DOHH2 (cell line): ENCODE measurements at regions not wholly inside any gene's neighbourhood (a gene's known extent, or its start where the extent isn't known, plus 50 kb on each side); places are given as distances from the start of the nearest gene placed in this dataset.

Experiments
- H3F3A ChIP-seq: fragments of 200-600 bp; sonication (generic), shearing (Covaris generic); 2 replicates; pipeline ENCODE4 v1.6.0; 2016; ENCODE audit warnings: antibody characterized with exemption, mild to moderate bottlenecking; ENCODE audit not compliant: control insufficient read depth, insufficient read depth
- H3K27ac ChIP-seq: fragments of 200-600 bp; sonication (generic); 2 replicates; pipeline ENCODE4 v1.5.1; 2014; ENCODE audit warnings: low read depth, mild to moderate bottlenecking, low read length, moderate library complexity
- H3K27me3 ChIP-seq: fragments of 200-600 bp; sonication (generic); 2 replicates; pipeline ENCODE4 v1.6.1; 2014; ENCODE audit warnings: mild to moderate bottlenecking, low read length, mixed read lengths; ENCODE audit not compliant: control insufficient read depth
- H3K36me3 ChIP-seq: fragments of 200-600 bp; sonication (generic); 2 replicates; pipeline ENCODE4 v1.6.1; 2014; ENCODE audit warnings: mild to moderate bottlenecking, low read length, moderate library complexity, mixed read lengths; ENCODE audit not compliant: control insufficient read depth
- H3K4me1 ChIP-seq: fragments of 200-600 bp; sonication (generic); 2 replicates; pipeline ENCODE4 v1.6.1; 2014; ENCODE audit warnings: mild to moderate bottlenecking, low read length, mixed read lengths; ENCODE audit not compliant: control insufficient read depth
- H3K4me2 ChIP-seq: fragments of 200-600 bp; sonication (generic); 2 replicates; pipeline ENCODE4 v1.6.0; 2014; ENCODE audit warnings: mild to moderate bottlenecking, low read length, moderate library complexity
- H3K4me3 ChIP-seq: fragments of 200-600 bp; sonication (generic); 2 replicates; pipeline ENCODE4 v1.5.1; 2014; ENCODE audit warnings: mild to moderate bottlenecking, low read length, mixed read lengths
- H3K79me2 ChIP-seq: fragments of 200-600 bp; sonication (generic); 2 replicates; pipeline ENCODE4 v1.6.1; 2014; ENCODE audit warnings: mild to moderate bottlenecking, low read length, mixed read lengths; ENCODE audit not compliant: control insufficient read depth
- H3K9me2 ChIP-seq: fragments of 200-600 bp; sonication (generic); replicated peaks from 2 replicates; pipeline ENCODE4 v1.6.1; 2014; ENCODE audit warnings: mild to moderate bottlenecking, low read length, mixed read lengths; ENCODE audit not compliant: control insufficient read depth
- H3K9me3 ChIP-seq: fragments of 200-600 bp; sonication (generic); 2 replicates; pipeline ENCODE4 v1.6.1; 2014; ENCODE audit warnings: antibody characterized with exemption, low read length, mixed read lengths; ENCODE audit not compliant: control insufficient read depth, insufficient read depth
- H4K20me1 ChIP-seq: fragments of 200-600 bp; sonication (generic); 2 replicates; pipeline ENCODE4 v1.6.0; 2014; ENCODE audit warnings: low read depth, mild to moderate bottlenecking, antibody characterized with exemption, low read length, moderate library complexity; ENCODE audit not compliant: control insufficient read depth, insufficient read depth
- EZH2phosphoT487 ChIP-seq: fragments of 200-600 bp; sonication (generic); IDR thresholded peaks from 2 replicates; pipeline ENCODE4 v1.6.1; 2017; ENCODE audit warnings: borderline replicate concordance, mild to moderate bottlenecking, antibody characterized with exemption, low read length, moderate library complexity, mixed read lengths
- TF ChIP-seq, protein P1 (sequence below): fragments of 200-600 bp; sonication (generic); IDR thresholded peaks from one replicate; pipeline ENCODE4 v1.5.1; 2014; ENCODE audit warnings: antibody characterized with exemption, mild to moderate bottlenecking, low read depth, low read length; ENCODE audit not compliant: poor library complexity, severe bottlenecking

- Histone ChIP-seq H3K4me3 (no peak overlapping the region), H3K27me3 (no peaks in the 10 kb centered on the region), H3K4me2 (no peak overlapping the region), H3K9me3 (peaks cover 7% of the 10 kb centered on the region; the same call in 1 of the 2 replicates), H3K79me2 (no peaks in the 10 kb centered on the region), H3K9me2 (no peaks in the 10 kb centered on the region), H3F3A (no peaks in the 10 kb centered on the region), H3K36me3 (no peaks in the 10 kb centered on the region), H3K27ac (no peak overlapping the region), H3K4me1 (no peaks in the 10 kb centered on the region), H4K20me1 (no peaks in the 10 kb centered on the region)
- TF ChIP-seq EZH2phosphoT487: no peak
- TF ChIP-seq, protein P1, sequence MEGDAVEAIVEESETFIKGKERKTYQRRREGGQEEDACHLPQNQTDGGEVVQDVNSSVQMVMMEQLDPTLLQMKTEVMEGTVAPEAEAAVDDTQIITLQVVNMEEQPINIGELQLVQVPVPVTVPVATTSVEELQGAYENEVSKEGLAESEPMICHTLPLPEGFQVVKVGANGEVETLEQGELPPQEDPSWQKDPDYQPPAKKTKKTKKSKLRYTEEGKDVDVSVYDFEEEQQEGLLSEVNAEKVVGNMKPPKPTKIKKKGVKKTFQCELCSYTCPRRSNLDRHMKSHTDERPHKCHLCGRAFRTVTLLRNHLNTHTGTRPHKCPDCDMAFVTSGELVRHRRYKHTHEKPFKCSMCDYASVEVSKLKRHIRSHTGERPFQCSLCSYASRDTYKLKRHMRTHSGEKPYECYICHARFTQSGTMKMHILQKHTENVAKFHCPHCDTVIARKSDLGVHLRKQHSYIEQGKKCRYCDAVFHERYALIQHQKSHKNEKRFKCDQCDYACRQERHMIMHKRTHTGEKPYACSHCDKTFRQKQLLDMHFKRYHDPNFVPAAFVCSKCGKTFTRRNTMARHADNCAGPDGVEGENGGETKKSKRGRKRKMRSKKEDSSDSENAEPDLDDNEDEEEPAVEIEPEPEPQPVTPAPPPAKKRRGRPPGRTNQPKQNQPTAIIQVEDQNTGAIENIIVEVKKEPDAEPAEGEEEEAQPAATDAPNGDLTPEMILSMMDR: no peak
Measured at GRCh38 chr4:71863457-71863856, 79.6 kb upstream of the GC start.

GRCh38 chr4:71864380-71864779, 80.5 kb upstream of the GC start:
- Histone ChIP-seq H3F3A (no peaks in the 10 kb centered on the region), H3K9me3 (peaks cover 7% of the 10 kb centered on the region; the same call in 1 of the 2 replicates), H3K4me3 (no peak overlapping the region), H3K27me3 (no peaks in the 10 kb centered on the region), H3K4me2 (no peak overlapping the region), H3K9me2 (no peaks in the 10 kb centered on the region), H3K79me2 (no peaks in the 10 kb centered on the region), H3K4me1 (no peaks in the 10 kb centered on the region), H3K27ac (no peak overlapping the region), H3K36me3 (no peaks in the 10 kb centered on the region), H4K20me1 (no peaks in the 10 kb centered on the region)
- TF ChIP-seq, protein P1: no peak
- no peak for TF ChIP-seq EZH2phosphoT487

- no peaks in the 10 kb centered on the region for H3K27me3 ChIP-seq
- no peaks in the 10 kb centered on the region for H3K36me3 ChIP-seq
- H3K4me3 ChIP-seq: no peak overlapping the region
- H3K4me1 ChIP-seq: no peaks in the 10 kb centered on the region
- H3K79me2 ChIP-seq: no peaks in the 10 kb centered on the region
- no peaks in the 10 kb centered on the region for H4K20me1 ChIP-seq
- TF ChIP-seq, protein P1: no peak
- TF ChIP-seq EZH2phosphoT487: no peak
- H3K27ac ChIP-seq: no peak overlapping the region
- no peaks in the 10 kb centered on the region for H3K9me2 ChIP-seq
- no peaks in the 10 kb centered on the region for H3F3A ChIP-seq
- peaks cover 4% of the 10 kb centered on the region; the same call in 1 of the 2 replicates for H3K9me3 ChIP-seq
- H3K4me2 ChIP-seq: no peak overlapping the region
Measured at GRCh38 chr4:71866212-71866885, 82.5 kb upstream of the GC start.
